ENCODE measurements at regions not wholly inside any gene's neighbourhood (a gene's known extent, or its start where the extent isn't known, plus 50 kb on each side); places are given as distances from the start of the nearest gene placed in this dataset.
A peak's percentile ranks its signal among the peaks of the same experiment; 100 is the strongest.

DNA sequence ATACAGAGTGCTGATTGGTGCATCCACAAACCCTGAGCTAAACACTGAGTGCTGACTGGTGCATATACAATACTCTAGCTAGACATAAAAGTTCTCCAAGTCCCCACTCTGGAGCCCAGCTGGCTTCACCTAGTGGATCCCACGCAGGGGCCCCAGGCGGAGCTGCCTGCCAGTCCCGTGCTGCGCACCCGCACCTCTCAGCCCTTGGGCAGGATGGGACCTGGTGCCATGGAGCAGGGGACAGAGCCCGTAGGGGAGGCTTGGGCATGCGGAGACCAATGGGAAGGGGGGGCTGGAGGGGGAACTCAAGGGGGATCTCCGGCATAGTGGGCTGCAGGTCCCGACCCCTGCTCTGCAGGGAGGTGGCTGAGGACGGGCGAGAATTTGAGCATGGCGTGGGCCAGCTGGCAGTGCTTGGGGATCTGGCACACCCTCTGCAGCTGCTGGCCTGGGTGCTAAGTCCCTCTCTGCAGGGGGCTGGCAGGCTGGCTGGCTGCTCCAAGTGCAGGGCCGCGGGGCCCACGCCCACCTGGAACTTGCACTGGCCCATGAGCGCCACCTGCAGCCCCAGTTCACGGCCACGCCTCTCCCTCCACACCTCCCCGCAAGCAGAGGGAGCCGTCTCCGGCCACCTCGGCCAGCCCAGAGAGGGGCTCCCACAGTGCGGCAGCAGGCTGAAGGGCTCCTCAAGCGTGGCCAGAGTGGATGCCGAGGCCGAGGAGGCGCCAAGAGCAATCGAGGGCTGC, 104.9 kb downstream of the NTMT2 start:
- TF ChIP-seq, protein P1, sequence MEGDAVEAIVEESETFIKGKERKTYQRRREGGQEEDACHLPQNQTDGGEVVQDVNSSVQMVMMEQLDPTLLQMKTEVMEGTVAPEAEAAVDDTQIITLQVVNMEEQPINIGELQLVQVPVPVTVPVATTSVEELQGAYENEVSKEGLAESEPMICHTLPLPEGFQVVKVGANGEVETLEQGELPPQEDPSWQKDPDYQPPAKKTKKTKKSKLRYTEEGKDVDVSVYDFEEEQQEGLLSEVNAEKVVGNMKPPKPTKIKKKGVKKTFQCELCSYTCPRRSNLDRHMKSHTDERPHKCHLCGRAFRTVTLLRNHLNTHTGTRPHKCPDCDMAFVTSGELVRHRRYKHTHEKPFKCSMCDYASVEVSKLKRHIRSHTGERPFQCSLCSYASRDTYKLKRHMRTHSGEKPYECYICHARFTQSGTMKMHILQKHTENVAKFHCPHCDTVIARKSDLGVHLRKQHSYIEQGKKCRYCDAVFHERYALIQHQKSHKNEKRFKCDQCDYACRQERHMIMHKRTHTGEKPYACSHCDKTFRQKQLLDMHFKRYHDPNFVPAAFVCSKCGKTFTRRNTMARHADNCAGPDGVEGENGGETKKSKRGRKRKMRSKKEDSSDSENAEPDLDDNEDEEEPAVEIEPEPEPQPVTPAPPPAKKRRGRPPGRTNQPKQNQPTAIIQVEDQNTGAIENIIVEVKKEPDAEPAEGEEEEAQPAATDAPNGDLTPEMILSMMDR (IDR thresholded peaks at IDR 0.05; ENCODE audit: low read depth, low read length): no peak
- no peak for DNase-seq (ENCODE audit: low read depth in 2 of 2)
- no peak overlapping the region for H3K4me3 ChIP-seq (replicated peaks in 1 of 2; ENCODE audit: low read depth in 2 of 2, low read length in 2 of 2)

DNA sequence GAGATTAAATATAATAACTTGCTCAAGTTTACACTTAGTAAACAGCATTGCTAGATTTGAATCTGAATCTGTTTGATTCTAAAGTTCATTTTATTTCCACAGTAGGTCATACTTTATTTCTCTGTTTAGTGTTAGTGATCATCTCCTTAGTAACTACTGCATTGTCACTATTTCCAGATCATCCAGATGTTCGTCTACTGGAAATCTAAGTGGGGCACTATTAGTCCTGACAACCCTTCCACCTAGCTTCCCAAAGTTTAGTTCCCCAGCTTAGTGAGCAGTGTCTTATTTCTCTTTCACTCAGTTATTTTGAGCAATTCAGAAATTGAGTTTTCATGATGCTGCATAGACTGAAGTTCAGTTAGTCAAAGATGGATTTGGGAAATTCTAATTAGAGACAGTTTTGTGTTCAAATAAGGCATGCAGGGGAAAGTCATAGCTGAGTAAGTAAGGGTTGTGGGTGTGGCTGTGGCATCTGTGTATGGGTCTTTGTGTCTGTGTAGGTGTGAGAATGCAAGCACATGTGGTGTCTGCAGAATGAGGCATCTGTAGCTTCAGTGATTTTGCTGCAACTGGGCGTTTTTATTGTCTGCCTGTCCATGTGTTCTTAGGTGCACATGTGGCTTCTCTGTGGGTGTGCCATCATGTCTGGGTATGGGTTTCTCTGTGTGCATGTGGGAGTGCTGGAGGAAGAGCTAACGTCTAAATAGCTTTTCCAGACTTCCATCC, 107.3 kb downstream of the NTMT2 start:
- no peak overlapping the region for H3K4me3 ChIP-seq (replicated peaks in 1 of 2; ENCODE audit: low read depth in 2 of 2, low read length in 2 of 2)
- TF ChIP-seq, protein P1 (IDR thresholded peaks at IDR 0.05; ENCODE audit: low read depth, low read length): no peak
- no peak for DNase-seq (ENCODE audit: low read depth in 2 of 2)

DNA sequence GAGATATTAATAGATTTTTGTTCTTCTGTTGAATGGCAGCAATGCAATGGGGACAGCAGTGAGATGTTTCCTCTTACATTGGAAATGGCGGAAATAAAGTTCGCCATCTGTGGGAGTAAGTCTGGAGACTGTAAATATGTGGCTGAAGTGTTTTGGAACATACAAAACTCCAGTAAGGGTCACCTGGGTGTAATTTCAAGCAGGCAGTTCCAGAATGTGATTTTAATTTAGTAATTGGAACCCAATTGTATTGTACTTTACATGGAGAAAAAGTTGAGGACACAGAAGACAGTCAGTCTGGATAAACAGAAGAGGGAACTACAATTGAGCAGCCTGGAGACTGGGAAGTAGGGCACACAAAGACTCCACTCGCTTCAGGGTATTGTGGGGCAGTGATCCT, 108.6 kb downstream of the NTMT2 start:
- no peak overlapping the region for H3K4me3 ChIP-seq (replicated peaks in 1 of 2; ENCODE audit: low read depth in 2 of 2, low read length in 2 of 2)
- DNase-seq (ENCODE audit: low read depth in 2 of 2): no peak
- TF ChIP-seq, protein P1 (IDR thresholded peaks at IDR 0.05; ENCODE audit: low read depth, low read length): no peak

DNA sequence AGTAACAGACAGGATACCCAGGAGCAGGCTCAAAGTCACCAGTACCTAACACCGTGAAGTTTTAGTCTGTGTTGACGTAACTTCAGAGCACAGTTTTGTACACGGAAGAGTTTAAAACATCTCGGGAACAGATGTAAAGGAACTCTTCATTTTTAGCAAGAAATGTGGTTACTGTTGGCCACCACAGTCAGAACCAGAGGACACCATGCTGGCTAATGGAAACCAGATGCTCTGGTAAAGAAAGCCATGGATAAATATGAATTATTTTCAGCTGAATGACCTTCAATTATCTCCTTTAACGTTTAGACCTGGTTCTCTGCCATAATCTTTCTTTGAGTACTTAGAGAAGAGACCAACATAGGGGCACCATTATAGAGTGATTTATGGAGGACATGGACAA, 115.9 kb downstream of the NTMT2 start:
- TF ChIP-seq, protein P1 (IDR thresholded peaks at IDR 0.05; ENCODE audit: low read depth, low read length): no peak
- no peak overlapping the region for H3K4me3 ChIP-seq (replicated peaks in 1 of 2; ENCODE audit: low read depth in 2 of 2, low read length in 2 of 2)
- no peak for DNase-seq (ENCODE audit: low read depth in 2 of 2)

DNA sequence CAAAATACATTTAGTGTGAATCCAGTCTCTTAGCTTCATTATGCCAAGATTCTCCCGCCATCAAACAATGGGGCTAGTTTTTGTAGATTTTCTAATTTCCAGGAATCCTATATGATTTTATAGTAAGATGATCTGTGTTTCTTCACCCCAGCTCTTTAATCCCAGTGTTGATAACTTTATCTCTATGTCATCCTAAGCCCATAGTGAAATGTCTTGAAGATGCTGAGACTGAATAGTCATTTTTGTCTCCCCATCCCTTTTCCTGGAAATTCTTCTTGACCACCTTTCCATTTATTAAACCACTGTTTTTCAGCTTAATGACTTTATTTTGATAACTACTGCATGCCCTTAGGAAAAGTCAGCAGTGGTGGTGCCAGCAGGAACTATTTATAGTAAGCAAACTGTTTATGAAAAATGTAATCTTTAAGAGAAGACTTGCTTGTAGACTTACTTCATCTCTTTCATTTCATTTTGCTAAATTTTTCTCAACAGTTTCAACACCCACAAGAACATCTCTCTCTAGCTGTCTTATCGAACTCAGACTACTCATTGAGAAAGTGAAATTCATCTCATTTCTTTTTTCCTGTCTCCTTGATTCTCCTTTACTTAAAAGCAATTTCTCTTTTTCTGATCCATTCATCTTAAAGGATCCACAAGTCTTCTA, 116.6 kb downstream of the NTMT2 start:
- DNase-seq (ENCODE audit: low read depth in 2 of 2): peak in 1 of 2 donors; percentile 41
- no peak overlapping the region for H3K4me3 ChIP-seq (replicated peaks in 1 of 2; ENCODE audit: low read depth in 2 of 2, low read length in 2 of 2)
- TF ChIP-seq, protein P1 (IDR thresholded peaks at IDR 0.05; ENCODE audit: low read depth, low read length): no peak

DNA sequence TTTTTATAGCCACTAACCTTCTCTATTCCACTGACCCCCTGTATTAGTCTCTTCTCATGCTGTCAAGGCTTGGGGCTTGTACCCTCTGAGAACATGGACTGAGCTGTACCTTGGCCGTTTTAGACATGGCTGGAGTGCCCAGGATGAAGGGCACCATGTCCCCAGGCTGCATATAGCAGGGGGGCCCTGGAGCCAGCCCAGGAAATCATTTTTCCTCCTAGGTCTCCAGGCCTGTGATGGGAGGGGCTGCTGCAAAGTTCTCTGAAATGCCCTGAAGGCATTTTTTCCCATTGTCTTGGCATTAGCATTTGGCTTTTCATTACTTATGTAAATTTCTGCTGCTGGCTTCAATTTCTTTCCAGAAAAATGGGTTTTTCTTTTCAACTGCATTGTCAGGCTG, 119.5 kb downstream of the NTMT2 start:
- TF ChIP-seq, protein P1 (IDR thresholded peaks at IDR 0.05; ENCODE audit: low read depth, low read length): no peak
- H3K4me3 ChIP-seq (replicated peaks in 1 of 2; ENCODE audit: low read depth in 2 of 2, low read length in 2 of 2): no peak overlapping the region

More for the DNA sequence above, 119.5 kb downstream of the NTMT2 start:
- no peak for DNase-seq (ENCODE audit: low read depth in 2 of 2)
